Left renal pelvis (tissue), 4 donors: ENCODE measurements at regions not wholly inside any gene's neighbourhood (a gene's known extent, or its start where the extent isn't known, plus 50 kb on each side); places are given as distances from the start of the nearest gene placed in this dataset.

ENCODE experiments used
- DNase-seq, 4 donors: peaks; one replicate each; pipeline ENCODE4 v3.0.0-alpha.2; 2013; ENCODE audit warnings: low read depth in 4 of 4, low spot score in 3 of 4

GRCh38 chr10:44674536-44675386 is 236.4 kb upstream of the TMEM72 start:
- no peak for DNase-seq

GRCh38 chr10:44675387-44675874 is 235.7 kb upstream of the TMEM72 start:
- no peak for DNase-seq

GRCh38 chr10:44680764-44681163 is 230.4 kb upstream of the TMEM72 start:
- no peak for DNase-seq

- DNase-seq, result no peak
These were observed 228.6 kb upstream of the TMEM72 start for GRCh38 chr10:44682507-44682906.

GRCh38 chr10:44684661-44685060 is 226.5 kb upstream of the TMEM72 start:
- no peak for DNase-seq

- DNase-seq, result no peak
These were observed 225.9 kb upstream of the TMEM72 start for GRCh38 chr10:44685220-44685619.

GRCh38 chr10:44685747-44686146 is 225.4 kb upstream of the TMEM72 start:
- no peak for DNase-seq

GRCh38 chr10:44689368-44689767 is 221.8 kb upstream of the TMEM72 start:
- no peak for DNase-seq

- DNase-seq, result no peak
These were observed 214.6 kb upstream of the TMEM72 start for GRCh38 chr10:44696496-44696895.

- no peak for DNase-seq
These were observed 214.0 kb upstream of the TMEM72 start for GRCh38 chr10:44697116-44697515.

GRCh38 chr10:44702531-44702930 is 208.6 kb upstream of the TMEM72 start:
- no peak for DNase-seq

GRCh38 chr10:44703241-44704155 is 207.6 kb upstream of the TMEM72 start:
- no peak for DNase-seq

GRCh38 chr10:44704616-44705015 is 206.5 kb upstream of the TMEM72 start:
- no peak for DNase-seq

GRCh38 chr10:44706745-44707144 is 204.4 kb upstream of the TMEM72 start:
- no peak for DNase-seq

GRCh38 chr10:44713307-44713706 is 197.8 kb upstream of the TMEM72 start:
- DNase-seq, result no peak

- no peak for DNase-seq
These were observed 196.7 kb upstream of the TMEM72 start for GRCh38 chr10:44714451-44714850.

GRCh38 chr10:44715136-44715535 is 196.0 kb upstream of the TMEM72 start:
- no peak for DNase-seq

- DNase-seq, result no peak
These were observed 194.6 kb upstream of the TMEM72 start for GRCh38 chr10:44716470-44717015.

GRCh38 chr10:44723082-44723481 is 188.1 kb upstream of the TMEM72 start:
- no peak for DNase-seq

- DNase-seq, result no peak
These were observed 187.4 kb upstream of the TMEM72 start for GRCh38 chr10:44723619-44724325.
